Activated CD8-positive, alpha-beta T cell treated with anti-CD3 and anti-CD28 coated beads for 36 hours (primary cell): ENCODE measurements at regions not wholly inside any gene's neighbourhood (a gene's known extent, or its start where the extent isn't known, plus 50 kb on each side); places are given as distances from the start of the nearest gene placed in this dataset.
"Not testable (repeated sequence)": the region's sequence is repeated elsewhere in the genome, so short reads cannot be mapped to it uniquely, and the experiment has no call there.

Experiments used
- ATAC-seq: fragments of 200-7000 bp; cut with Tn5 transposase; one replicate; pipeline ENCODE4 v1.10.0; 2021; ENCODE audit warnings: mild to moderate bottlenecking, moderate library complexity
- CTCF ChIA-PET: fragments of 350-600 bp; sonication (Branson Sonifier 250); formaldehyde crosslinking; loops from one replicate; lab custom pipeline; 2021; ENCODE audit warnings: antibody characterized with exemption; lab: Charles Lee
- POLR2A ChIA-PET: fragments of 350-600 bp; sonication (Branson Sonifier 250); formaldehyde crosslinking; loops from one replicate; lab custom pipeline; 2021; ENCODE audit warnings: antibody characterized with exemption; lab: Charles Lee
- DNase-seq: peaks from one replicate; pipeline ENCODE4 v3.0.0-alpha.2; 2020
- H3K27ac Mint-ChIP-seq: one replicate; pipeline ENCODE4 v1.8.0; 2021; ENCODE audit warnings: mild to moderate bottlenecking, mixed read lengths
- H3K27me3 Mint-ChIP-seq: one replicate; pipeline ENCODE4 v1.8.0; 2021; ENCODE audit warnings: mixed read lengths
- H3K36me3 Mint-ChIP-seq: one replicate; pipeline ENCODE4 v1.8.0; 2021; ENCODE audit warnings: low read depth, mixed read lengths
- H3K4me1 Mint-ChIP-seq: one replicate; pipeline ENCODE4 v1.8.0; 2021; ENCODE audit warnings: low read depth, mixed read lengths
- H3K4me3 Mint-ChIP-seq: one replicate; pipeline ENCODE4 v1.8.0; 2021; ENCODE audit warnings: mild to moderate bottlenecking, moderate library complexity, mixed read lengths
- H3K9me3 Mint-ChIP-seq: one replicate; pipeline ENCODE4 v1.8.0; 2021; ENCODE audit warnings: mixed read lengths
- intact Hi-C: fragments of 100-400 bp; cut with micrococcal nuclease; formaldehyde crosslinking; loops from one replicate; pipeline ENCODE4 v1.10.0; 2022
- TF ChIP-seq, protein P1 (sequence below): fragments of 200-600 bp; IDR thresholded peaks from one replicate; pipeline ENCODE4 v1.8.0; 2022; ENCODE audit warnings: antibody characterized with exemption, mild to moderate bottlenecking

- ChIA-PET POLR2A (interaction anchor here (0.8 kb wide), 1 partner anchor 78 kb away, joined by 3 read pairs; no protein-coding TSS in a partner anchor), CTCF (no interaction called here)
- DNase-seq: no peak
- Mint-ChIP-seq H3K9me3 (no peaks in the 10 kb centered on the region), H3K27ac (no peak overlapping the region), H3K4me3 (no peak overlapping the region), H3K36me3 (no peaks in the 10 kb centered on the region), H3K4me1 (no peaks in the 10 kb centered on the region), H3K27me3 (no peaks in the 10 kb centered on the region)
- ATAC-seq: no peak
- TF ChIP-seq, protein P1, sequence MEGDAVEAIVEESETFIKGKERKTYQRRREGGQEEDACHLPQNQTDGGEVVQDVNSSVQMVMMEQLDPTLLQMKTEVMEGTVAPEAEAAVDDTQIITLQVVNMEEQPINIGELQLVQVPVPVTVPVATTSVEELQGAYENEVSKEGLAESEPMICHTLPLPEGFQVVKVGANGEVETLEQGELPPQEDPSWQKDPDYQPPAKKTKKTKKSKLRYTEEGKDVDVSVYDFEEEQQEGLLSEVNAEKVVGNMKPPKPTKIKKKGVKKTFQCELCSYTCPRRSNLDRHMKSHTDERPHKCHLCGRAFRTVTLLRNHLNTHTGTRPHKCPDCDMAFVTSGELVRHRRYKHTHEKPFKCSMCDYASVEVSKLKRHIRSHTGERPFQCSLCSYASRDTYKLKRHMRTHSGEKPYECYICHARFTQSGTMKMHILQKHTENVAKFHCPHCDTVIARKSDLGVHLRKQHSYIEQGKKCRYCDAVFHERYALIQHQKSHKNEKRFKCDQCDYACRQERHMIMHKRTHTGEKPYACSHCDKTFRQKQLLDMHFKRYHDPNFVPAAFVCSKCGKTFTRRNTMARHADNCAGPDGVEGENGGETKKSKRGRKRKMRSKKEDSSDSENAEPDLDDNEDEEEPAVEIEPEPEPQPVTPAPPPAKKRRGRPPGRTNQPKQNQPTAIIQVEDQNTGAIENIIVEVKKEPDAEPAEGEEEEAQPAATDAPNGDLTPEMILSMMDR: no peak
- intact Hi-C loops: no loop called here
Measured at GRCh38 chr7:20913853-20914252, 127.2 kb upstream of the SP8 start.

DNA sequence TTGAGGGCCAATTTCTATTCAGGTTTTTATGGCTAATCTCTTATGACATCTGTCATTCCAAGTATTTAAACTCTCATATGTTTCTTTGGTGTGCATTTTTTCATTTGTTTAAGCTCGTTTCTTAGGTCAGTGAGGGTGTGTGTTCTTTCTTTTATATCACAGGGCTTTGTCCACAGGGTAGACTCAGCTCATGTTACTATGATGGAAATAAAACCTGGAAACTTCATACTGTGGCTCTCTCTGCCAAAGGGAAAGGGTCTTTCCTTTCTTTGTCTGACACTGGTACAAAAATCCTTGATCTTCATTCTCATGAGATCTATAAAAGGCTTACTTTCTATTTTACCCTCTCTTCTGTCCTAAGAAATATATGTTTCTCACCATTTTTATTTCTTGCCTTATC is 129.6 kb upstream of the SP8 start:
- DNase-seq (no peak), ATAC-seq (no peak)
- H3K27ac Mint-ChIP-seq: no peak overlapping the region
- no peaks in the 10 kb centered on the region for H3K36me3 Mint-ChIP-seq
- no peaks in the 10 kb centered on the region for H3K9me3 Mint-ChIP-seq
- ChIA-PET CTCF (no interaction called here), POLR2A (no interaction called here)
- H3K4me1 Mint-ChIP-seq: no peaks in the 10 kb centered on the region
- intact Hi-C loops: no loop called here
- TF ChIP-seq, protein P1: no peak
- no peak overlapping the region for H3K4me3 Mint-ChIP-seq
- no peaks in the 10 kb centered on the region for H3K27me3 Mint-ChIP-seq

- ATAC-seq: no peak
- H3K36me3 Mint-ChIP-seq: no peaks in the 10 kb centered on the region
- POLR2A ChIA-PET: no interaction called here
- no peaks in the 10 kb centered on the region for H3K27me3 Mint-ChIP-seq
- CTCF ChIA-PET: no interaction called here
- DNase-seq: no peak
- H3K4me1 Mint-ChIP-seq: no peaks in the 10 kb centered on the region
- H3K9me3 Mint-ChIP-seq: peaks cover 3% of the 10 kb centered on the region
- H3K4me3 Mint-ChIP-seq: no peak overlapping the region
- TF ChIP-seq, protein P1: no peak
- intact Hi-C loops: no loop called here
- H3K27ac Mint-ChIP-seq: no peak overlapping the region
Measured at GRCh38 chr7:20917603-20918002, 130.9 kb upstream of the SP8 start.

GRCh38 chr7:20918156-20918555 is 131.5 kb upstream of the SP8 start:
- ChIA-PET CTCF (no interaction called here), POLR2A (no interaction called here)
- TF ChIP-seq, protein P1: no peak
- Mint-ChIP-seq H3K36me3 (no peaks in the 10 kb centered on the region), H3K27me3 (no peaks in the 10 kb centered on the region), H3K9me3 (peaks cover 3% of the 10 kb centered on the region), H3K4me1 (no peaks in the 10 kb centered on the region), H3K4me3 (no peak overlapping the region), H3K27ac (no peak overlapping the region)
- ATAC-seq: no peak
- intact Hi-C loops: no loop called here
- no peak for DNase-seq

- POLR2A ChIA-PET, CTCF ChIA-PET, H3K36me3 Mint-ChIP-seq, H3K4me3 Mint-ChIP-seq, DNase-seq, H3K9me3 Mint-ChIP-seq, H3K27ac Mint-ChIP-seq, ATAC-seq, H3K27me3 Mint-ChIP-seq, intact Hi-C loops, H3K4me1 Mint-ChIP-seq: not testable (repeated sequence)
Measured at GRCh38 chr7:20927178-20927577, 140.5 kb upstream of the SP8 start.

DNA sequence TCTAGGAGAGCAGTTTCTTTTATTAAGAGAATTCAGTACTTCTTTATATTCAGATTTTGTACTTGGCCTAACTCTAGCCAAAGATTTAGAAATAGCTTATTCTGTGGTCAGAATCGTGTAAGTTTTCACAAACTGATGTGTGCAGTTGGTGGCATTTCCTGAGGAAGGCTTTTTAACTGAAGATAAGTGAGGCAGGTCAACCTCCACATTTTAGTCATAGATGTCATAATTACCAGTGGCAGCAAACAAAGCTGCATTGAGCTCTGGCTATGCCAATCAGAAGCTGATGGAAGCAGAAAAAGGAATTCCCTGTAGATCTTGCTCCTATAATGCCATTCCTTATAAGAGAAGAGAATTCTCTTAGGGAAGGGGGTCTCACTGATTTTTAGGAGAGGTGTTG is 141.3 kb upstream of the SP8 start:
- no peak overlapping the region for H3K4me3 Mint-ChIP-seq
- no peaks in the 10 kb centered on the region for H3K36me3 Mint-ChIP-seq
- intact Hi-C loops: no loop called here
- TF ChIP-seq, protein P1: no peak
- H3K27ac Mint-ChIP-seq: no peak overlapping the region
- ChIA-PET CTCF (no interaction called here), POLR2A (no interaction called here)
- no peaks in the 10 kb centered on the region for H3K27me3 Mint-ChIP-seq
- no peaks in the 10 kb centered on the region for H3K4me1 Mint-ChIP-seq
- ATAC-seq (no peak), DNase-seq (no peak)
- H3K9me3 Mint-ChIP-seq: peaks cover 6% of the 10 kb centered on the region
